ENCODE measurements at regions not wholly inside any gene's neighbourhood (a gene's known extent, or its start where the extent isn't known, plus 50 kb on each side); places are given as distances from the start of the nearest gene placed in this dataset.
A peak's percentile ranks its signal among the peaks of the same experiment; 100 is the strongest.

GRCh38 chr5:178788381-178789085 lies 58.1 kb upstream of the ZNF354A start:
- ATAC-seq = no peak
- TF ChIP-seq, protein P1, sequence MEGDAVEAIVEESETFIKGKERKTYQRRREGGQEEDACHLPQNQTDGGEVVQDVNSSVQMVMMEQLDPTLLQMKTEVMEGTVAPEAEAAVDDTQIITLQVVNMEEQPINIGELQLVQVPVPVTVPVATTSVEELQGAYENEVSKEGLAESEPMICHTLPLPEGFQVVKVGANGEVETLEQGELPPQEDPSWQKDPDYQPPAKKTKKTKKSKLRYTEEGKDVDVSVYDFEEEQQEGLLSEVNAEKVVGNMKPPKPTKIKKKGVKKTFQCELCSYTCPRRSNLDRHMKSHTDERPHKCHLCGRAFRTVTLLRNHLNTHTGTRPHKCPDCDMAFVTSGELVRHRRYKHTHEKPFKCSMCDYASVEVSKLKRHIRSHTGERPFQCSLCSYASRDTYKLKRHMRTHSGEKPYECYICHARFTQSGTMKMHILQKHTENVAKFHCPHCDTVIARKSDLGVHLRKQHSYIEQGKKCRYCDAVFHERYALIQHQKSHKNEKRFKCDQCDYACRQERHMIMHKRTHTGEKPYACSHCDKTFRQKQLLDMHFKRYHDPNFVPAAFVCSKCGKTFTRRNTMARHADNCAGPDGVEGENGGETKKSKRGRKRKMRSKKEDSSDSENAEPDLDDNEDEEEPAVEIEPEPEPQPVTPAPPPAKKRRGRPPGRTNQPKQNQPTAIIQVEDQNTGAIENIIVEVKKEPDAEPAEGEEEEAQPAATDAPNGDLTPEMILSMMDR (IDR thresholded peaks at IDR 0.05) = no peak
- Histone ChIP-seq H3K36me3 (no peaks in the 10 kb centered on the region), H3K9me3 (no peaks in the 10 kb centered on the region), H3K27ac (no peak overlapping the region), H3K27me3 (no peaks in the 10 kb centered on the region), H3K4me3 (no peak overlapping the region), H3K4me1 (no peaks in the 10 kb centered on the region)
- intact Hi-C loops (cut with DNase I) = no loop called here
- no peak for DNase-seq

GRCh38 chr5:178787889-178788288 lies 57.4 kb upstream of the ZNF354A start:
- TF ChIP-seq, protein P1 (IDR thresholded peaks at IDR 0.05) = no peak
- no peak overlapping the region for H3K4me3 ChIP-seq
- no peak for ATAC-seq
- H3K4me1 ChIP-seq = no peaks in the 10 kb centered on the region
- no peak for DNase-seq
- no peaks in the 10 kb centered on the region for H3K27me3 ChIP-seq
- no peaks in the 10 kb centered on the region for H3K36me3 ChIP-seq
- H3K27ac ChIP-seq = no peak overlapping the region
- intact Hi-C loops (cut with DNase I) = no loop called here
- H3K9me3 ChIP-seq = no peaks in the 10 kb centered on the region

DNA sequence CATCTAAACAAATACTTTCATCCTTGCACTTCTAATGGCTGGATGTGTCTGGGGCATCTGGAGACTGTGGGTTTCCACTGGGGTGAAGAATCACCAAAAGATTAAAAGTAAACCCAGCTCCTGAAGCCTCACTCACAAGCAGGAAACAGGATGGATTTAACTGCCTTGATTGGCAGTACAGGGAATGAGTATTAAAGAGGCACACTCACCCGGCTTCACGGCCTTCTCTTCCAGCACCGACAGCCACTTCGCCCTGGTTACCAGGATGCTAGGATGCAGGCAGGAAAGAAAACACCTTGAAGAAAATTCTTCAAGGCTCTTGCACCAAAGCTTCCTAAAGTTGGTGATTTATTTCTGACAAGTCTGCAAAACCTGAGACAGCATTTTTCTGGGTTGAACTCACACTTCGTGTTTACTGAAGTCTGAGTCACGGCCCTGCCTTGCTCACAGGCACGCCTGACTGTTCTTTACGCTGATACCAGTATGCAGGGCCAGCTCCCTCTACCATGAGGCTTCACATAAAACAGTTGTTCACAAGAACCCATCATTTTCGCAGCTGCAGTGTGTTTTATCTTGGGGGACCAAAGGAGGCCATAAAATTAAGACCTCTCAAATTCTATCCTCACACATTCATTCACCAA lies 56.5 kb upstream of the ZNF354A start:
- DNase-seq (peak in 1 of 4 donors; percentile 21), ATAC-seq (peak; percentile 95)

DNA sequence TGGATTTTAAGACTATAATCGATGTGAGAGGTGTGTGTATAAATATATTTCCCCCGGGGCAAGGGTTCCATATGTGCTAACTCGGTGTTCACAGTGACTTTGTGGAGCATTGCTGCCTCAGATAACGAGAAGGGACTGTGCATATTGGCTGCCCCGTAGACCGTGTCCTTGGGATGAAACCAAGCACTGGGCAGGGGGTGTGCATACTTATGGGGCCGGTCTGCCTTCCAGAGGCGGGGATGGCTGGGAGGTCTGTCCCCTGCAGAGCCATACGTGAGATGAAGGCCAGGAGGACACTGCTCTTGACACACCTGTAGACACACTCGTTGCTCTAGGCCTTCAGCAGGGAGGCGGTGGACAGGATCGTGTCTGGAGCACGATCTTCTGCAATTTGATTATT lies 56.0 kb upstream of the ZNF354A start:
- intact Hi-C loops (cut with DNase I) = no loop called here
- Histone ChIP-seq H3K4me1 (no peaks in the 10 kb centered on the region), H3K4me3 (no peak overlapping the region), H3K27ac (no peak overlapping the region), H3K9me3 (no peaks in the 10 kb centered on the region), H3K36me3 (no peaks in the 10 kb centered on the region), H3K27me3 (peaks cover 0 to 3% of the 10 kb centered on the region in 2 donors)
- DNase-seq = no peak
- no peak for ATAC-seq
- TF ChIP-seq, protein P1 (IDR thresholded peaks at IDR 0.05) = no peak

More for the DNA sequence above, 56.5 kb upstream of the ZNF354A start:
- no peak overlapping the region for H3K27ac ChIP-seq
- no peak overlapping the region for H3K4me3 ChIP-seq
- TF ChIP-seq, protein P1 (IDR thresholded peaks at IDR 0.05) = no peak
- no peaks in the 10 kb centered on the region for H3K9me3 ChIP-seq
- H3K4me1 ChIP-seq = no peaks in the 10 kb centered on the region
- intact Hi-C loops (cut with DNase I) = no loop called here
- no peaks in the 10 kb centered on the region for H3K36me3 ChIP-seq
- no peaks in the 10 kb centered on the region for H3K27me3 ChIP-seq

DNA sequence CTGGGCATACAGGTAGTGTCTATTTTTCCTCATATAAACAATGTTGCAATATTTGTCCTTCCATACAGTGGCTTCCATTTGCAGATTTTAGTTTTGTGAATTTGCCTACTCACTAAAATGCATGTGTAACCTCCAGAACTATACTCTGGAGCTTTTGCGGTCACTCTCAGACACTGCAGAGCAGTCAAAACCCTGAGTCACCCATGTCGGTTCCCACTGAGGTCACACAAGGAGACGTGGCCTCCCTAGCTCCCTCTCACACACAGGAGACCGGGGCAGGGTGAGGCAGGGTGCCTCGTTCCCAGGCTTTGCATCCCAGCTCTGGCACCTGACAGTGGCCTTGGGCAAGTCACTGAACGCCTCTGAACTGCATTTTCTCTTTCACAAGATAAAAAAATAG lies 55.5 kb upstream of the ZNF354A start:
- Histone ChIP-seq H3K27ac (no peak overlapping the region), H3K36me3 (no peaks in the 10 kb centered on the region), H3K9me3 (no peaks in the 10 kb centered on the region), H3K4me3 (no peak overlapping the region), H3K27me3 (peaks cover 0 to 7% of the 10 kb centered on the region in 2 donors), H3K4me1 (no peaks in the 10 kb centered on the region)
- intact Hi-C loops (cut with DNase I) = no loop called here
- DNase-seq (no peak), ATAC-seq (no peak)
- TF ChIP-seq, protein P1 (IDR thresholded peaks at IDR 0.05) = no peak
